ENCODE measurements at regions not wholly inside any gene's neighbourhood (a gene's known extent, or its start where the extent isn't known, plus 50 kb on each side); places are given as distances from the start of the nearest gene placed in this dataset.
"Not testable (repeated sequence)": the region's sequence is repeated elsewhere in the genome, so short reads cannot be mapped to it uniquely, and the experiment has no call there.

DNA sequence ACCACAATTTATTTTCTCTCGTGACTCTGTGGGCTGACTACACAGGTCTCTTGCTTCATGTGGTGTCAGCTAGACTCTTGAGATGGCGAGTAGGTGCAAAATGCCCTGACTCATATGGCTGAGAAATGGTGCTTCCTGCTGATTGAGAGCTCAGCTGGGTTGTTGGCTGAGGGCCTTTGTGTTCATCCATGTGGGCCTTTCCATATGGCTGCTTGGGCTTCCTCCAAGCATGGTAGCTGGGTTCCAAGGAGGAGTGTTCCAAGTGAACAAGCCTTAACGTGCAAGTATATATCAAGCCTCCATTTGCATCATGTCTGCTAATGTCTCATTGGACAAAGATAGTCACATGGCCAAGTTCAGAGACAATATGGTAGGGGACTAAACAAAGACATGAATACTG, 164.0 kb downstream of the PDCD6IP start:
- Histone ChIP-seq H3K9me3 (no peaks in the 10 kb centered on the region), H3K27me3 (no peaks in the 10 kb centered on the region), H3K4me1 (no peaks in the 10 kb centered on the region), H3K4me3 (ENCODE audit: low read depth, low read length) (no peak overlapping the region), H3K36me3 (no peaks in the 10 kb centered on the region)
- no peak for DNase-seq
- TF ChIP-seq, protein P1, sequence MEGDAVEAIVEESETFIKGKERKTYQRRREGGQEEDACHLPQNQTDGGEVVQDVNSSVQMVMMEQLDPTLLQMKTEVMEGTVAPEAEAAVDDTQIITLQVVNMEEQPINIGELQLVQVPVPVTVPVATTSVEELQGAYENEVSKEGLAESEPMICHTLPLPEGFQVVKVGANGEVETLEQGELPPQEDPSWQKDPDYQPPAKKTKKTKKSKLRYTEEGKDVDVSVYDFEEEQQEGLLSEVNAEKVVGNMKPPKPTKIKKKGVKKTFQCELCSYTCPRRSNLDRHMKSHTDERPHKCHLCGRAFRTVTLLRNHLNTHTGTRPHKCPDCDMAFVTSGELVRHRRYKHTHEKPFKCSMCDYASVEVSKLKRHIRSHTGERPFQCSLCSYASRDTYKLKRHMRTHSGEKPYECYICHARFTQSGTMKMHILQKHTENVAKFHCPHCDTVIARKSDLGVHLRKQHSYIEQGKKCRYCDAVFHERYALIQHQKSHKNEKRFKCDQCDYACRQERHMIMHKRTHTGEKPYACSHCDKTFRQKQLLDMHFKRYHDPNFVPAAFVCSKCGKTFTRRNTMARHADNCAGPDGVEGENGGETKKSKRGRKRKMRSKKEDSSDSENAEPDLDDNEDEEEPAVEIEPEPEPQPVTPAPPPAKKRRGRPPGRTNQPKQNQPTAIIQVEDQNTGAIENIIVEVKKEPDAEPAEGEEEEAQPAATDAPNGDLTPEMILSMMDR (IDR thresholded peaks at IDR 0.05; ENCODE audit: low read depth, low read length): no peak

DNA sequence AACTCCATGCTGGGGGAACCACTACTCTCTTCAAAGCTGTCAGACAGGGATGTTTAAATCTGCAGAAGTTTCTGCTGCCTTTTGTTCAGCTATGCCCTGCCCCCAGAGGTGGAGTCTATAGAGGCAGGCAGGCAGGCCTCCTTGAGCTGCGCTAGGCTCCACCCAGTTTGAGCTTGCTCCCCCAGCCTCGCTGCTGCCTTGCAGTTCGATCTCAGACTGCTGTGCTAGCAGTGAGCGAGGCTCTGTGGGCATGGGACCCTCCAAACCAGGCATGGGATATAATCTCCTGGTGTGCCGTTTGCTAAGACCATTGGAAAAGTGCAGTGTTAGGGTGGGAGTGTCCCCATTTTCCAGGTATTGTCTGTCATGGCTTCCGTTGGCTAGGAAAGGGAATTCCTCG, 171.8 kb downstream of the PDCD6IP start:
- DNase-seq; H3K4me1 ChIP-seq; H3K4me3 ChIP-seq (ENCODE audit: low read depth, low read length); H3K27me3 ChIP-seq; H3K36me3 ChIP-seq; H3K9me3 ChIP-seq: not testable (repeated sequence)

DNA sequence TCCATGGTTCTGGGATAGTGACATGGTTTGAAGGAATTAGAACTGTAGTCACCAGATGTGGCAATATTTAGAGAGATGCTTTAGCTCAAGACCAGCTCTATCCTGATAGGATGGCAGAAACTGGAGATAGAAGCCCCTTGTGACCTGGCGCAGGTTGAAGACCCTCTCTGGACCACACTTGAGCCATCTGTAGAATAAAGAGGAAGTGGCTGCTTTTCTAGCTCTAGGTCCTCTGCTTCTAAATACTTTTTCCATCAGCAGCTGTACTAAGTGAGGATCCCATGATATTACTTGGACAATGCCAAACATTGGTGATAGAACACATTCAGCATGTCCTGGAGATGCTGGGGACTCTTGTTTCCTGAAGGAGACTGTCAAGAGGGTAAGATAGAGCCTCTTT, 172.6 kb downstream of the PDCD6IP start:
- no peaks in the 10 kb centered on the region for H3K9me3 ChIP-seq
- H3K27me3 ChIP-seq: no peaks in the 10 kb centered on the region
- TF ChIP-seq, protein P1 (IDR thresholded peaks at IDR 0.05; ENCODE audit: low read depth, low read length): no peak

DNA sequence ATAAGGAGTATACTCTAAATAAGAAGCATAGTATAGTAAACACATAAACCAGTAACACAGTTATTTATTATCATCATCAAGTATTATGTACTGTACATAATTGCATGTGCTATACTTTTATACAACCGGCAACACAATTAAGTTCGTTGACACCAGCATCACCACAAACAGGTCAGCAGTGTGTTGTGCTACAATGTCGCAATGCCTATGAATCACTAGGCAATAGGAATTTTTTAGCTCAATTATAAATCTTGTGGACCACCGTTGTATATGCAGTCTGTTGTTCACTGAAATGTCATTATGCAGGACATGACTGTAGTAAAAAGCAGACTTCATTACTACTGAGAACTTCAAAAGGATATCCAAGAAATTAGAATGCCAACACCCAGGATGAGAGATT, 177.0 kb downstream of the PDCD6IP start:
- Histone ChIP-seq H3K4me3 (ENCODE audit: low read depth, low read length) (no peak overlapping the region), H3K9me3 (no peaks in the 10 kb centered on the region), H3K4me1 (no peaks in the 10 kb centered on the region), H3K36me3 (no peaks in the 10 kb centered on the region), H3K27me3 (no peaks in the 10 kb centered on the region)
- DNase-seq: no peak
- TF ChIP-seq, protein P1 (IDR thresholded peaks at IDR 0.05; ENCODE audit: low read depth, low read length): no peak

More for the DNA sequence above, 172.6 kb downstream of the PDCD6IP start:
- H3K4me1 ChIP-seq: no peaks in the 10 kb centered on the region
- no peaks in the 10 kb centered on the region for H3K36me3 ChIP-seq
- DNase-seq: no peak
- H3K4me3 ChIP-seq (ENCODE audit: low read depth, low read length): no peak overlapping the region

DNA sequence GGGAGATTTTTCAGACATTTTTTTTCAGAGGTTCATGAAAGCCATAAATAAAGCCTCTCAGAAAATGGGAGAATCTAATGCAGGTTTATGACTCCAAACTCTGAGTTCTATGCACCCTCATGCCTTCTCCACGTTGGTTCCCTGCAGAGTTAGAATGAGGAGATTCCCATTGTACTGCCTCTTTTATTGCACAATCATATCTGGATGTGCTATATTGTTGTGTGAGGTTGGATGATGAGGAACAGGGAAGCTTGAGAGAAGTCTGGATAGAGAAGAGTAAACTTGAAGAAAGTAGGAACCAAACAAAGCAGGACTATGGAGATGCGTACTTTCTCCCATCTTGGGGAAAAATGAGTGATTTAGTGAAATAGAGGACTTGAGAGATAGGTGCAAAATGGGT, 178.8 kb downstream of the PDCD6IP start:
- no peaks in the 10 kb centered on the region for H3K27me3 ChIP-seq
- H3K4me1 ChIP-seq: no peaks in the 10 kb centered on the region
- DNase-seq: no peak
- TF ChIP-seq, protein P1 (IDR thresholded peaks at IDR 0.05; ENCODE audit: low read depth, low read length): no peak
- H3K4me3 ChIP-seq (ENCODE audit: low read depth, low read length): no peak overlapping the region
- H3K36me3 ChIP-seq: no peaks in the 10 kb centered on the region
- no peaks in the 10 kb centered on the region for H3K9me3 ChIP-seq

DNA sequence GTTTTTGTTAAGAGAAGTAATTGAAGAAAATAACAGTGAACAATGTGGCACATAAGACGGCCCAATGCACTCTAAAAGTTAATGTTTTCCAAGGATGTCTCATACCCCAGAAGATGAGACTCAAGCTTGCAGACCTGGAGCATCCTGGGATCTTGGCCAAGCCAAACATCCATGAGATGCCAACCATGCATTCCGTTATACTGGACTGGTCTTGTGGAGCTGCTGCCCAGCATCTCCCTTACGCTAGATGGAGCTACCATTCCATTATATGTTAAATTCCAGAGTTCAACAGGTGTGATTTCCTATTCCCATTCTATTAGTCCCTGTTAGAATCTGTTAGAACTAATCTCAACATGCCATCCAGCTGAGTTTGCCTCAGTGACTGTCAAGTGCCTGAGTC, 181.8 kb downstream of the PDCD6IP start:
- Histone ChIP-seq H3K4me3 (ENCODE audit: low read depth, low read length) (no peak overlapping the region), H3K9me3 (no peaks in the 10 kb centered on the region), H3K36me3 (no peaks in the 10 kb centered on the region), H3K27me3 (no peaks in the 10 kb centered on the region), H3K4me1 (no peaks in the 10 kb centered on the region)
- no peak for DNase-seq
- TF ChIP-seq, protein P1 (IDR thresholded peaks at IDR 0.05; ENCODE audit: low read depth, low read length): no peak

DNA sequence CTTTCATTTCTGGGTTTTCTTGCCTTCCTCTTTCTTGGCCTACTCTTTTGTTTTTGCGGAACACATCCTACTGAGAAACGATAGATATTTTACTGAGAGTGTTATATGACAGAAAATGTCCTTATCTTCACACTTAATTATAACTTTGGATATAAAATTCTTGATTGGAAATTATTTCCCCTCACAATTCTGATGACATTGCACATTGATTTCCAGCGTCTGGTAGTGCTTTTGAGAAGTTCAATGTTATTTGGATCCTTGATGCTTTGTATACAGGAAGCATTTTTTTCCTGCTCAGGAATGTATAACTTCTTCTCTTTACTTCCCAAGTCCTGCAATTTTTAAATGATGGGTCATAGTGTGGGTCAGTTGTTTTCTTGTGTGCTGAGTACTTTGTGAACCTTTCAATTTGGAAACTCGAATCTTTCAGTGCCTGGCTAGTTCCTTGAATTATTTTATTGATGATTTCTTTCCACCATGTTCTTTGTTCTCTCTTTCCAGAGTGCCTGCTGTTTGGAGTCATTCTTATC, 183.9 kb downstream of the PDCD6IP start:
- no peaks in the 10 kb centered on the region for H3K4me1 ChIP-seq
- no peaks in the 10 kb centered on the region for H3K9me3 ChIP-seq
- TF ChIP-seq, protein P1 (IDR thresholded peaks at IDR 0.05; ENCODE audit: low read depth, low read length): no peak
- no peaks in the 10 kb centered on the region for H3K27me3 ChIP-seq
- no peak overlapping the region for H3K4me3 ChIP-seq (ENCODE audit: low read depth, low read length)
- H3K36me3 ChIP-seq: no peaks in the 10 kb centered on the region
- DNase-seq: no peak

DNA sequence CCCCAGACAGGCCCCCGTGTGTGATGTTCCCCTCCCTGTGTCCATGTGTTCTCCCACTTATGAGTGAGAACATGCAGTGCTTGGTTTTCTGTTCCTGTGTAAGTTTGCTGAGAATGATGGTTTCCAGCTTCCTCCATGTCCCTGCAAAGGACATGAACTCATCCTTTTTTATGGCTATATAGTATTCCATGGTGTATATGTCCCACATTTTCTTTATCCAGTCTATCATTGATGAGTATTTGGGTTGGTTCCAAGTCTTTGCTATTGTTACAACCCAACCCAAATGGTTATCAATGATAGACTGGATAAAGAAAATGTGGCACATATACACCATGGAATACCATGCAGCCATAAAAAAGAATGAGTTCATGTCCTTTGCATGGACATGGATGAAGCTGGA, 184.5 kb downstream of the PDCD6IP start:
- not testable (repeated sequence) for DNase-seq; H3K4me3 ChIP-seq (ENCODE audit: low read depth, low read length); H3K9me3 ChIP-seq; H3K36me3 ChIP-seq; H3K4me1 ChIP-seq; H3K27me3 ChIP-seq

All from BE2C (cell line).